ENCODE measurements at regions not wholly inside any gene's neighbourhood (a gene's known extent, or its start where the extent isn't known, plus 50 kb on each side); places are given as distances from the start of the nearest gene placed in this dataset.

GRCh38 chr4:126715681-126716080, 917.1 kb upstream of the INTU start:
- no peak for TF ChIP-seq CTCF (IDR thresholded peaks at IDR 0.05)
- no peak for TF ChIP-seq POLR2AphosphoS5 (IDR thresholded peaks at IDR 0.05)
